Inflammatory macrophage treated with lipopolysaccharide for 1 hour (primary cell): ENCODE measurements at regions not wholly inside any gene's neighbourhood (a gene's known extent, or its start where the extent isn't known, plus 50 kb on each side); places are given as distances from the start of the nearest gene placed in this dataset.

Experiments used
- DNase-seq, 2 donors: peaks; one replicate each; pipeline ENCODE4 v3.0.0-alpha.2; 2020 to 2022

- no peak for DNase-seq
Measured at GRCh38 chr2:12661489-12661888, 55.2 kb upstream of the TRIB2 start.

- DNase-seq: no peak
Measured at GRCh38 chr2:12663306-12664037, 53.3 kb upstream of the TRIB2 start.

GRCh38 chr2:12665334-12665733 is 51.4 kb upstream of the TRIB2 start:
- DNase-seq: peak in 1 of 2 donors; percentile 5

- DNase-seq: no peak
Measured at GRCh38 chr2:12666445-12666844, 50.3 kb upstream of the TRIB2 start.
